ENCODE measurements at regions not wholly inside any gene's neighbourhood (a gene's known extent, or its start where the extent isn't known, plus 50 kb on each side); places are given as distances from the start of the nearest gene placed in this dataset.
"Not testable (repeated sequence)": the region's sequence is repeated elsewhere in the genome, so short reads cannot be mapped to it uniquely, and the experiment has no call there.

- no peak overlapping the region for H3K4me2 ChIP-seq (replicated peaks; ENCODE audit: extremely low read depth, low read length, poor library complexity, severe bottlenecking)
- Mint-ChIP-seq H3K9me3 (peaks cover 0 to 9% (median 5%) of the 10 kb centered on the region in 7 donors), H3K36me3 (no peaks in the 10 kb centered on the region), H3K4me1 (no peaks in the 10 kb centered on the region), H3K4me3 (no peak overlapping the region), H3K27me3 (ENCODE audit: low read depth in 3 of 3) (peaks cover 0 to 3% (median 0%) of the 10 kb centered on the region in 3 donors), H3K27ac (no peak overlapping the region)
- no peaks in the 10 kb centered on the region for H3K9me3 ChIP-seq (replicated peaks in 1 of 2; ENCODE audit: control insufficient read depth in 1 of 2, insufficient read depth in 1 of 2, low read length in 2 of 2)
- no peaks in the 10 kb centered on the region for H3K27me3 ChIP-seq (ENCODE audit: control insufficient read depth in 2 of 2, insufficient read depth in 2 of 2, low read length in 2 of 2)
- intact Hi-C loops (cut with micrococcal nuclease): no loop called here
- WGBS (ENCODE audit: insufficient coverage): 76% methylated on average over 2 of the region's 2 CpGs
- H3K79me2 ChIP-seq (ENCODE audit: insufficient read depth, low read length): no peaks in the 10 kb centered on the region
- no peak overlapping the region for H2AFZ ChIP-seq (ENCODE audit: insufficient read depth, low read depth, low read length, poor library complexity, severe bottlenecking)
- TF ChIP-seq CTCF (IDR thresholded peaks at IDR 0.05): no peak
- H4K20me1 ChIP-seq (ENCODE audit: insufficient read depth, low read length): no peaks in the 10 kb centered on the region
- no peak for DNase-seq
- H3K4me3 ChIP-seq (replicated peaks in 1 of 3; ENCODE audit: low read depth in 2 of 3, low read length in 3 of 3): no peak overlapping the region
- no peak overlapping the region for H3K27ac ChIP-seq (ENCODE audit: low read depth in 1 of 2, low read length in 2 of 2)
- H3K36me3 ChIP-seq (replicated peaks in 1 of 2; ENCODE audit: control insufficient read depth in 1 of 2, insufficient read depth in 2 of 2, low read length in 2 of 2): no peaks in the 10 kb centered on the region
- H3K4me1 ChIP-seq (ENCODE audit: control insufficient read depth in 1 of 2, insufficient read depth in 2 of 2, low read length in 2 of 2): no peaks in the 10 kb centered on the region
- no peak overlapping the region for H3K9ac ChIP-seq (ENCODE audit: insufficient read depth, low read length, poor library complexity, severe bottlenecking)
These were observed 108.6 kb downstream of the ZMAT1 start for GRCh38 chrX:101823236-101823635.

- H3K4me1 ChIP-seq (ENCODE audit: control insufficient read depth in 1 of 2, insufficient read depth in 2 of 2, low read length in 2 of 2); H4K20me1 ChIP-seq (ENCODE audit: insufficient read depth, low read length); H2AFZ ChIP-seq (ENCODE audit: insufficient read depth, low read depth, low read length, poor library complexity, severe bottlenecking); H3K27ac ChIP-seq (ENCODE audit: low read depth in 1 of 2, low read length in 2 of 2); DNase-seq; H3K27ac Mint-ChIP-seq; H3K27me3 ChIP-seq (ENCODE audit: control insufficient read depth in 2 of 2, insufficient read depth in 2 of 2, low read length in 2 of 2); H3K36me3 ChIP-seq (replicated peaks in 1 of 2; ENCODE audit: control insufficient read depth in 1 of 2, insufficient read depth in 2 of 2, low read length in 2 of 2); H3K4me2 ChIP-seq (replicated peaks; ENCODE audit: extremely low read depth, low read length, poor library complexity, severe bottlenecking); H3K4me3 Mint-ChIP-seq; H3K79me2 ChIP-seq (ENCODE audit: insufficient read depth, low read length); H3K4me1 Mint-ChIP-seq; H3K4me3 ChIP-seq (replicated peaks in 1 of 3; ENCODE audit: low read depth in 2 of 3, low read length in 3 of 3); H3K9ac ChIP-seq (ENCODE audit: insufficient read depth, low read length, poor library complexity, severe bottlenecking); H3K27me3 Mint-ChIP-seq (ENCODE audit: low read depth in 3 of 3); H3K36me3 Mint-ChIP-seq; intact Hi-C loops (cut with micrococcal nuclease): not testable (repeated sequence)
- WGBS (ENCODE audit: insufficient coverage): no CpG with 5 or more reads among the region's 1 CpG
- peaks cover 0 to 11% of the 10 kb centered on the region in 2 donors for H3K9me3 ChIP-seq (replicated peaks in 1 of 2; ENCODE audit: control insufficient read depth in 1 of 2, insufficient read depth in 1 of 2, low read length in 2 of 2)
- peaks cover 4 to 20% (median 12%) of the 10 kb centered on the region in 7 donors for H3K9me3 Mint-ChIP-seq
These were observed 114.1 kb downstream of the ZMAT1 start for GRCh38 chrX:101817739-101818138.
